BLaER1 (cell line): ENCODE measurements at regions not wholly inside any gene's neighbourhood (a gene's known extent, or its start where the extent isn't known, plus 50 kb on each side); places are given as distances from the start of the nearest gene placed in this dataset.
A peak's percentile ranks its signal among the peaks of the same experiment; 100 is the strongest.
"Not testable (repeated sequence)": the region's sequence is repeated elsewhere in the genome, so short reads cannot be mapped to it uniquely, and the experiment has no call there.

Experiments used
- H3K27ac ChIP-seq: shearing (Covaris generic); formaldehyde crosslinking; 2 replicates; pipeline ENCODE4 v1.8.1; 2022
- H3K27me3 ChIP-seq: shearing (Covaris generic); formaldehyde crosslinking; 2 replicates; pipeline ENCODE4 v1.8.1; 2022
- H3K36me3 ChIP-seq: shearing (Covaris generic); formaldehyde crosslinking; 2 replicates; pipeline ENCODE4 v1.8.1; 2022
- H3K4me1 ChIP-seq: shearing (Covaris generic); formaldehyde crosslinking; 2 replicates; pipeline ENCODE4 v1.8.1; 2022
- H3K4me2 ChIP-seq: shearing (Covaris generic); formaldehyde crosslinking; 2 replicates; pipeline ENCODE4 v1.8.1; 2022
- H3K4me3 ChIP-seq: shearing (Covaris generic); formaldehyde crosslinking; 2 replicates; pipeline ENCODE4 v1.8.1; 2022
- H3K9ac ChIP-seq: shearing (Covaris generic); formaldehyde crosslinking; 2 replicates; pipeline ENCODE4 v1.8.1; 2022
- H3K9me3 ChIP-seq: shearing (Covaris generic); formaldehyde crosslinking; 2 replicates; pipeline ENCODE4 v1.8.1; 2022
- H4K20me1 ChIP-seq: shearing (Covaris generic); formaldehyde crosslinking; 2 replicates; pipeline ENCODE4 v1.8.1; 2022
- Cebpa-rat ChIP-seq: shearing (Covaris generic); IDR thresholded peaks from 2 replicates; pipeline ENCODE4 v1.8.1; 2022

DNA sequence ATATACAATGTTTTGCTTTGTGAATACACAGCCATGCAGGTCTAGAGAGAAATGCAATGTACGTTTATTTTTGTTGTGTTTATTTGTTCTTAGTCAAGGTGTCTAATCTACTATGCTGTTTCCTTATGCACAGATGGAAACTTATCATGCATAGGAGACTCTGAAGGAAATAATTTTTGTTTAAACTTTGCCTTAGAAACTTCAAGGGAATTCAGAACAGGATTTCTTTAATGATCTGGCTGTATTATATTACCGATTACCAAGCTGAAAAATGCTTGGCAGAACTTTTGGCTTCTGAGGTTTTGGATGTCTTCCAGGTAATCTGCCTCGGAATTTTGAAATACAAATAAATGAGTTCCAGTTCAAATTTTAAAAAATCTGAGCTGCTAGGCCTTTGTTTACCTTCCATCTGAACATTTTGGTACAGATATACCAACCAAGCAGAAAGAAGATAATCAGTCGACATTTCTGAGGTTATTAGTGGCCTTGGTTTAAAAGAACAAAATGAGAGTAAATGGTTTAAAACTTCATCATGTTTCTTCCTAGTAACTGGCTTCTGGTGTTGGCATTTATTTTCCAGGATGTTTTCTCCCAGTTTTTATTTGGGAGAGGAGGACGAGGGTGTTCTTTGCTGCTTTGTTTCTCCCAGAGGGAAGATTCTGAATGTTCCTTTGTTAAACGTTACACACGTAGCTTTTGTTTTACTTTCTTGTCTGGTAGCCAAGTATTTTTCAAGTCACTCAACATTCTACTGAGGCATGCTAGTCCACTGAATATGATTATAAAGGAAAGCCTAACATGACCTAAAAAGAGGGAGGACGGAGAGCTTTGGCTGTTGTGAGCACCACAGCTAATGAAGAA lies 421.8 kb upstream of the TBL1XR1 start:
- H3K4me3 ChIP-seq: no peak overlapping the region
- H3K4me1 ChIP-seq: peaks cover 21% of the 10 kb centered on the region
- H3K27me3 ChIP-seq: no peaks in the 10 kb centered on the region
- TF ChIP-seq Cebpa-rat: no peak
- H3K9me3 ChIP-seq: peaks cover 39% of the 10 kb centered on the region
- H3K36me3 ChIP-seq: no peaks in the 10 kb centered on the region
- no peak overlapping the region for H3K4me2 ChIP-seq
- no peaks in the 10 kb centered on the region for H4K20me1 ChIP-seq
- no peak overlapping the region for H3K9ac ChIP-seq
- no peak overlapping the region; the same call in 1 of the 2 replicates for H3K27ac ChIP-seq

GRCh38 chr3:177620073-177620472 lies 422.8 kb upstream of the TBL1XR1 start:
- no peaks in the 10 kb centered on the region for H3K27me3 ChIP-seq
- no peak overlapping the region for H3K27ac ChIP-seq
- H3K4me3 ChIP-seq: no peak overlapping the region
- H3K9me3 ChIP-seq: peaks cover 46% of the 10 kb centered on the region
- H4K20me1 ChIP-seq: no peaks in the 10 kb centered on the region
- peaks cover 4% of the 10 kb centered on the region; the same call in 1 of the 2 replicates for H3K36me3 ChIP-seq
- H3K4me2 ChIP-seq: no peak overlapping the region
- no peak overlapping the region for H3K9ac ChIP-seq
- TF ChIP-seq Cebpa-rat: no peak
- H3K4me1 ChIP-seq: peaks cover 27% of the 10 kb centered on the region

GRCh38 chr3:177622520-177622919 lies 425.2 kb upstream of the TBL1XR1 start:
- no peak overlapping the region for H3K27ac ChIP-seq
- peaks cover 14% of the 10 kb centered on the region; the same call in 1 of the 2 replicates for H3K36me3 ChIP-seq
- no peaks in the 10 kb centered on the region for H3K27me3 ChIP-seq
- peaks cover 22% of the 10 kb centered on the region for H3K4me1 ChIP-seq
- H3K9ac ChIP-seq: no peak overlapping the region
- TF ChIP-seq Cebpa-rat: no peak
- H4K20me1 ChIP-seq: no peaks in the 10 kb centered on the region
- H3K9me3 ChIP-seq: peaks cover 59% of the 10 kb centered on the region
- H3K4me2 ChIP-seq: no peak overlapping the region
- H3K4me3 ChIP-seq: no peak overlapping the region

GRCh38 chr3:177622982-177623617 lies 425.8 kb upstream of the TBL1XR1 start:
- Histone ChIP-seq H3K4me3 (no peak overlapping the region), H3K27me3 (no peaks in the 10 kb centered on the region), H3K27ac (no peak overlapping the region), H3K4me1 (peaks cover 22% of the 10 kb centered on the region), H3K9me3 (peaks cover 60% of the 10 kb centered on the region), H3K4me2 (peak overlapping the region; percentile 25; the same call in 1 of the 2 replicates), H4K20me1 (no peaks in the 10 kb centered on the region), H3K36me3 (peaks cover 14% of the 10 kb centered on the region; the same call in 1 of the 2 replicates), H3K9ac (no peak overlapping the region)
- no peak for TF ChIP-seq Cebpa-rat

GRCh38 chr3:177624528-177625495 lies 427.5 kb upstream of the TBL1XR1 start:
- no peak for TF ChIP-seq Cebpa-rat
- H3K4me2 ChIP-seq: peak overlapping the region; percentile 12; the same call in 1 of the 2 replicates
- H3K4me1 ChIP-seq: peaks cover 35% of the 10 kb centered on the region
- no peak overlapping the region for H3K27ac ChIP-seq
- peak overlapping the region; percentile 2; the same call in 1 of the 2 replicates for H3K4me3 ChIP-seq
- H3K9ac ChIP-seq: no peak overlapping the region
- peaks cover 14% of the 10 kb centered on the region; the same call in 1 of the 2 replicates for H3K36me3 ChIP-seq
- H3K9me3 ChIP-seq: peaks cover 77% of the 10 kb centered on the region
- H3K27me3 ChIP-seq: no peaks in the 10 kb centered on the region
- no peaks in the 10 kb centered on the region for H4K20me1 ChIP-seq

DNA sequence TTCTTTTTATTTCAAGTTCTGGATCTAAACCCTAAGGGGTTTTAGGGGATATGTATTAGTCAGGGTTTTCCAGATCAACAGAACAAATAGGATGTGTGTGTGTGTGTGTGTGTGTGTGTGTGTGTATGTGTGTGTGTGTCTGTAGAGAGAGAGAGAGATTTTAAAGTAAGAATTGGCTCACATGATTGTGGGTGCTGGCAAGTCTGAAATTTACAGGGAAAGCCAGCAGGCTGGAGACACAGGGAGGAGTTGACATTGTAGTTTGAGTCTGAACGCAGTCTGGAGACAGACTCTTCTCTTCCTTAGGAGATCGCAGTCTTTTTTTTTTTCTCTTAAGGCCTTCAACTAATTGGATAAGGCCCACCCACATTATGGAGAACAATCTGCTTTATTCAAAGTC lies 428.8 kb upstream of the TBL1XR1 start:
- Histone ChIP-seq H3K36me3 (peaks cover 14% of the 10 kb centered on the region; the same call in 1 of the 2 replicates), H3K4me1 (peaks cover 35% of the 10 kb centered on the region), H4K20me1 (no peaks in the 10 kb centered on the region), H3K4me2 (no peak overlapping the region), H3K4me3 (no peak overlapping the region), H3K9me3 (peaks cover 77% of the 10 kb centered on the region), H3K27me3 (no peaks in the 10 kb centered on the region), H3K27ac (no peak overlapping the region), H3K9ac (no peak overlapping the region)
- no peak for TF ChIP-seq Cebpa-rat

DNA sequence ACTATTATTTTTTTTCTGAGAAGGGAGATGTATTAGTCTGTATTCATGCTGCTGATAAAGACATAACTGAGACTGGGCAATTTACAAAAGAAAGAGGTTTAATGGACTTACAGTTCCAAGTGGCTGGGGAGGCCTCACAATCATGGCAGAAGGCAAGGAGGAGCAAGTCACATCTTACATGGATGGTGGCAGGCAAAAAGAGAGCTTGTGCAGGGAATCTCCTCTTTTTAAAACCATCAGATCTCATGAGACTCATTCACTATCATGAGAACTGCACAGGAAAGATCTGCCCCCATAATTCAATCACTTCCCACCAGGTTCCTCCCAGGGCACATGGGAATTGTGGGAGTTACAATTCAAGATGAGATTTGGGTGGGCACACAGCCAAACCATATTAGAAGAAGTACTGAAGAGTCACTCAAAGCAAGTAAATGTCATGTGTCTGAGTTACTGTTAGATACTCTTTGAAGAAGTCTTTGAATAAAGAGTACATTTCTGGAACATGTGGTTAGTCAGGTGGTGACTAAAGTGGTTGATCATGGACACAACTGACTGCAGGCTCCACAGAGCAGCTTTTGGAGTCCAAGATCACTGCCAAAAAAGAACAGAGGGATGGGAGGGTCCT lies 430.9 kb upstream of the TBL1XR1 start:
- Histone ChIP-seq H3K4me1 (peaks cover 30% of the 10 kb centered on the region), H3K9me3 (peaks cover 96% of the 10 kb centered on the region), H3K36me3 (peaks cover 14% of the 10 kb centered on the region; the same call in 1 of the 2 replicates), H3K4me2 (peak overlapping the region; percentile 32)
- not testable (repeated sequence) for H3K4me3 ChIP-seq, H3K27me3 ChIP-seq, H3K27ac ChIP-seq, H3K9ac ChIP-seq, H4K20me1 ChIP-seq

GRCh38 chr3:177629276-177629675 lies 432.0 kb upstream of the TBL1XR1 start:
- Histone ChIP-seq H3K27ac (no peak overlapping the region), H3K4me2 (peak overlapping the region; percentile 32), H3K9me3 (peaks cover 95% of the 10 kb centered on the region), H3K27me3 (no peaks in the 10 kb centered on the region), H3K4me3 (no peak overlapping the region), H3K4me1 (peaks cover 20% of the 10 kb centered on the region), H3K9ac (no peak overlapping the region), H3K36me3 (peaks cover 14% of the 10 kb centered on the region; the same call in 1 of the 2 replicates), H4K20me1 (no peaks in the 10 kb centered on the region)
- TF ChIP-seq Cebpa-rat: no peak

- Histone ChIP-seq H3K27me3 (no peaks in the 10 kb centered on the region), H3K9me3 (peaks cover 93% of the 10 kb centered on the region), H3K36me3 (no peaks in the 10 kb centered on the region; the same call in 1 of the 2 replicates), H3K9ac (no peak overlapping the region), H3K27ac (no peak overlapping the region), H3K4me1 (peaks cover 9% of the 10 kb centered on the region), H3K4me3 (no peak overlapping the region), H3K4me2 (no peak overlapping the region), H4K20me1 (no peaks in the 10 kb centered on the region)
- TF ChIP-seq Cebpa-rat: no peak
Observed at GRCh38 chr3:177633671-177634207, 436.5 kb upstream of the TBL1XR1 start.

DNA sequence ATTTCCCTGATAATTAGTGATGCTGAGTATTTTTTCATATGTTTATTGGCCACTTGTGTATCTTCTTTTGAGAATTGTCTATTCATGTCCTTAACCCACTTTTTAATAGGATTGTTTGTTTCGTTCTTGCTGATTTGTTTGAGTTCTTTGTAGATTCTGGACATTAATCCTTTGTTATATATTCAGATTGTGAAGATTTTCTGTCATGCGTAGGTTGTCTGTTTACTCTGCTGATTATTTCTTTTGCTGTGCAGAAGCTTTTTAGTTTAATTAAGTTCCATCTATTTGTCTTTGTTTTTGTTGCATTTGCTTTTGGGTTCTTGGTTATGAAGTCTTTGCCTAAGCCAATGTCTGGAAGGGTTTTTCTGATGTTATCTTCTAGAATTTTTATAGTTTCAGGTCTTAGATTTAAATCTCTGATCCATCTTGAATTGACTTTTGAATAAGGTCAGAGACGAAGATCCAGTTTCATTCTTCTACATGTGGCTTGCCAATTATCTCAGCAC lies 438.4 kb upstream of the TBL1XR1 start:
- peaks cover 93% of the 10 kb centered on the region for H3K9me3 ChIP-seq
- not testable (repeated sequence) for H3K27ac ChIP-seq, H3K4me1 ChIP-seq, H3K4me3 ChIP-seq, H3K36me3 ChIP-seq, H3K9ac ChIP-seq, H3K27me3 ChIP-seq, H3K4me2 ChIP-seq, H4K20me1 ChIP-seq
